ENCODE measurements at regions not wholly inside any gene's neighbourhood (a gene's known extent, or its start where the extent isn't known, plus 50 kb on each side); places are given as distances from the start of the nearest gene placed in this dataset.

GRCh38 chr16:73170612-73171038 is 122.7 kb upstream of the ZFHX3 start:
- DNase-seq, result no peak

- DNase-seq, result no peak
Observed at GRCh38 chr16:73166947-73167550, 119.1 kb upstream of the ZFHX3 start.

GRCh38 chr16:73166441-73166851 is 118.5 kb upstream of the ZFHX3 start:
- no peak for DNase-seq

GRCh38 chr16:73163238-73163815 is 115.4 kb upstream of the ZFHX3 start:
- DNase-seq, result no peak

GRCh38 chr16:73161977-73162376 is 114.0 kb upstream of the ZFHX3 start:
- no peak for DNase-seq

- no peak for DNase-seq
Observed at GRCh38 chr16:73159296-73159695, 111.4 kb upstream of the ZFHX3 start.

GRCh38 chr16:73157861-73158260 is 109.9 kb upstream of the ZFHX3 start:
- no peak for DNase-seq

GRCh38 chr16:73154063-73154870 is 106.3 kb upstream of the ZFHX3 start:
- no peak for DNase-seq

GRCh38 chr16:73152386-73153125 is 104.6 kb upstream of the ZFHX3 start:
- no peak for DNase-seq

GRCh38 chr16:73151941-73152340 is 104.0 kb upstream of the ZFHX3 start:
- no peak for DNase-seq

GRCh38 chr16:73151225-73151624 is 103.3 kb upstream of the ZFHX3 start:
- DNase-seq, result no peak

GRCh38 chr16:73150786-73151185 is 102.9 kb upstream of the ZFHX3 start:
- DNase-seq, result no peak

GRCh38 chr16:73149334-73149733 is 101.4 kb upstream of the ZFHX3 start:
- no peak for DNase-seq

GRCh38 chr16:73147958-73148357 is 100.0 kb upstream of the ZFHX3 start:
- no peak for DNase-seq

- DNase-seq, result no peak
Observed at GRCh38 chr16:73145166-73145880, 97.4 kb upstream of the ZFHX3 start.

- DNase-seq, result no peak
Observed at GRCh38 chr16:73143576-73144422, 95.9 kb upstream of the ZFHX3 start.

- DNase-seq, result no peak
Observed at GRCh38 chr16:73143002-73143401, 95.1 kb upstream of the ZFHX3 start.

GRCh38 chr16:73142053-73142854 is 94.3 kb upstream of the ZFHX3 start:
- DNase-seq, result no peak

- DNase-seq, result no peak
Observed at GRCh38 chr16:73140929-73141328, 93.0 kb upstream of the ZFHX3 start.

- DNase-seq, result no peak
Observed at GRCh38 chr16:73131156-73131862, 83.4 kb upstream of the ZFHX3 start.
